PC-3 (cell line): ENCODE measurements at regions not wholly inside any gene's neighbourhood (a gene's known extent, or its start where the extent isn't known, plus 50 kb on each side); places are given as distances from the start of the nearest gene placed in this dataset.

Experiments used
- ATAC-seq: fragments of 200-7000 bp; cut with Tn5 transposase; 2 replicates; pipeline ENCODE4 v1.9.1; 2020; ENCODE audit warnings: mild to moderate bottlenecking, moderate library complexity
- BruUV-seq: library from RNA; stranded (reverse); fragments of 400-500 nt; replicated peaks from 2 replicates; lab custom pipeline; 2021; lab: Mats Ljungman, UMichigan
- CTCF ChIA-PET: fragments of 300-600 bp; sonication (Branson Sonifier 250); formaldehyde crosslinking; loops from one replicate; lab custom pipeline; 2022; ENCODE audit warnings: antibody characterized with exemption; lab: Charles Lee
- POLR2A ChIA-PET: fragments of 300-600 bp; sonication (Branson Sonifier 250); formaldehyde crosslinking; loops from one replicate; lab custom pipeline; 2022; ENCODE audit warnings: antibody characterized with exemption; ENCODE audit not compliant: unreplicated experiment; lab: Charles Lee
- DNase-seq: peaks from one replicate; pipeline ENCODE4 v3.0.0-alpha.2; 2015
- H2AFZ ChIP-seq: fragments of 300-600 bp; sonication (generic); 2 replicates; pipeline ENCODE4 v1.6.0; 2016; ENCODE audit warnings: antibody characterized with exemption, low read length
- H3F3A ChIP-seq: fragments of 300-600 bp; sonication (generic); one replicate; pipeline ENCODE4 v1.6.0; 2017; ENCODE audit warnings: antibody characterized with exemption, low read length, control low read depth, mild to moderate bottlenecking; ENCODE audit not compliant: unreplicated experiment
- H3K27ac ChIP-seq: fragments of 300-600 bp; sonication (generic); 2 replicates; pipeline ENCODE4 v1.5.1; 2016; ENCODE audit warnings: mild to moderate bottlenecking, low read length
- H3K27me3 ChIP-seq: fragments of 300-600 bp; sonication (generic); 2 replicates; pipeline ENCODE4 v1.6.1; 2016; ENCODE audit warnings: low read length, mixed read lengths
- H3K36me3 ChIP-seq: fragments of 300-600 bp; sonication (generic); 2 replicates; pipeline ENCODE4 v1.6.1; 2016; ENCODE audit warnings: low read depth, mixed run types, low read length, mixed read lengths
- H3K4me1 ChIP-seq: fragments of 300-600 bp; sonication (generic); 2 replicates; pipeline ENCODE4 v1.5.1; 2016; ENCODE audit warnings: low read length; ENCODE audit not compliant: insufficient read depth
- H3K4me2 ChIP-seq: fragments of 300-600 bp; sonication (generic); 2 replicates; pipeline ENCODE4 v1.6.0; 2016; ENCODE audit warnings: low read length
- H3K4me3 ChIP-seq: fragments of 300-600 bp; sonication (generic); 2 replicates; pipeline ENCODE4 v1.5.1; 2016; ENCODE audit warnings: mild to moderate bottlenecking, low read length, mixed read lengths
- H3K79me2 ChIP-seq: fragments of 300-600 bp; sonication (generic); 2 replicates; pipeline ENCODE4 v1.6.1; 2017; ENCODE audit warnings: low read length, mixed read lengths
- H3K9ac ChIP-seq: fragments of 300-600 bp; sonication (generic); 2 replicates; pipeline ENCODE4 v1.6.0; 2016; ENCODE audit warnings: mild to moderate bottlenecking, low read length
- H3K9me2 ChIP-seq: fragments of 300-600 bp; sonication (generic); replicated peaks from 2 replicates; pipeline ENCODE4 v1.6.1; 2016; ENCODE audit warnings: mixed run types, low read length, mixed read lengths
- H3K9me3 ChIP-seq: fragments of 300-600 bp; sonication (generic); 2 replicates; pipeline ENCODE4 v1.6.1; 2016; ENCODE audit warnings: low read length, mixed read lengths
- H4K20me1 ChIP-seq: fragments of 300-600 bp; sonication (generic); 2 replicates; pipeline ENCODE4 v1.6.1; 2016; ENCODE audit warnings: low read length, mixed read lengths
- CTCF ChIP-seq: fragments of 300-600 bp; sonication (generic); conservative IDR thresholded peaks from 2 replicates; pipeline ENCODE4 v1.5.1; 2017; ENCODE audit warnings: antibody characterized with exemption, low read depth, mild to moderate bottlenecking, low read length
- EZH2 ChIP-seq: fragments of 300-600 bp; sonication (generic); IDR thresholded peaks from one replicate; pipeline ENCODE4 v1.6.1; 2017; ENCODE audit warnings: antibody characterized with exemption, mild to moderate bottlenecking, low read length; ENCODE audit not compliant: unreplicated experiment
- EZH2phosphoT487 ChIP-seq: fragments of 300-600 bp; sonication (generic); IDR thresholded peaks from 2 replicates; pipeline ENCODE4 v1.6.1; 2018; ENCODE audit warnings: mild to moderate bottlenecking, antibody characterized with exemption, low read length, borderline replicate concordance
- intact Hi-C: fragments of 100-400 bp; cut with micrococcal nuclease; formaldehyde crosslinking; loops from 2 replicates; pipeline ENCODE4 v1.9.0; 2023

- no peaks in the 10 kb centered on the region for H3K9me3 ChIP-seq
- H3K9ac ChIP-seq: no peak overlapping the region
- BruUV-seq: no TSS peak
- ChIA-PET CTCF (no interaction called here), POLR2A (no interaction called here)
- H3K27ac ChIP-seq: no peak overlapping the region
- H4K20me1 ChIP-seq: no peaks in the 10 kb centered on the region
- H3K4me2 ChIP-seq: no peak overlapping the region
- H3K9me2 ChIP-seq: 0 out of 2 replicates have a peak, but pooled peaks cover 5% of the 10 kb centered on the region
- H2AFZ ChIP-seq: no peak overlapping the region
- ATAC-seq (no peak), DNase-seq (no peak)
- TF ChIP-seq EZH2: no peak
- no peak for TF ChIP-seq CTCF
- TF ChIP-seq EZH2phosphoT487: no peak
- no peak overlapping the region for H3K4me3 ChIP-seq
- no peaks in the 10 kb centered on the region for H3F3A ChIP-seq
- H3K27me3 ChIP-seq: peaks cover 75% of the 10 kb centered on the region
- intact Hi-C loops: no loop called here
- H3K79me2 ChIP-seq: no peaks in the 10 kb centered on the region
- no peaks in the 10 kb centered on the region for H3K4me1 ChIP-seq
- H3K36me3 ChIP-seq: no peaks in the 10 kb centered on the region
Measured at GRCh38 chr14:56044196-56044595, 74.0 kb upstream of the PELI2 start.

GRCh38 chr14:56046546-56046945 lies 71.7 kb upstream of the PELI2 start:
- ATAC-seq (no peak), DNase-seq (no peak)
- peaks cover 87% of the 10 kb centered on the region for H3K27me3 ChIP-seq
- no peaks in the 10 kb centered on the region for H3K9me3 ChIP-seq
- intact Hi-C loops: no loop called here
- BruUV-seq: no TSS peak
- H2AFZ ChIP-seq: no peak overlapping the region
- no peak overlapping the region for H3K9ac ChIP-seq
- no peak overlapping the region for H3K4me3 ChIP-seq
- H3K36me3 ChIP-seq: no peaks in the 10 kb centered on the region
- no peaks in the 10 kb centered on the region for H3K4me1 ChIP-seq
- TF ChIP-seq EZH2 (no peak), CTCF (no peak), EZH2phosphoT487 (no peak)
- H3F3A ChIP-seq: no peaks in the 10 kb centered on the region
- ChIA-PET POLR2A (interaction anchor here (0.6 kb wide), 1 partner anchor 141 kb away, joined by 4 read pairs; no protein-coding TSS in a partner anchor), CTCF (no interaction called here)
- no peak overlapping the region for H3K27ac ChIP-seq
- 0 out of 2 replicates have a peak, but pooled peaks cover 5% of the 10 kb centered on the region for H3K9me2 ChIP-seq
- no peaks in the 10 kb centered on the region for H4K20me1 ChIP-seq
- no peaks in the 10 kb centered on the region for H3K79me2 ChIP-seq
- H3K4me2 ChIP-seq: no peak overlapping the region

DNA sequence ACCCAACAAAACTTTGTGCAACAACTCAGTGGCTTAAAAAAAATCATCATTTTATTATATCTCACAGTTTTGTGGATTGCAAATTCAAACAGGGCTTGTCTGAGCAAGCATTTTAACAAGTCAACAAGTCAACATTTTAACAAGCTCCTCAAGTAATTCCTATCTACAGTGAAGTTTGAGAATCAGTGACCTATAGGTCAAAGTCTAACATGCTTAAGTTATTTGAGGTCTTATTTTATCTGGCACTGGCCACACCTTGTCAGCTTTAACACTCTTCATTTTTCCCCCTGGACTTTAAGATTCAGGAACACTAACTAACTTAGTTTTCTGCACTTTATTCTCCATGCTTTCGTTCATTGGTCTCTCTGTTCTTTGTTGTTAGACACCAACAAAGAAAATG lies 71.2 kb upstream of the PELI2 start:
- Histone ChIP-seq H2AFZ (no peak overlapping the region), H3K27me3 (peaks cover 87% of the 10 kb centered on the region), H3F3A (no peaks in the 10 kb centered on the region), H3K36me3 (no peaks in the 10 kb centered on the region), H4K20me1 (no peaks in the 10 kb centered on the region), H3K9me3 (no peaks in the 10 kb centered on the region), H3K9ac (no peak overlapping the region), H3K4me3 (no peak overlapping the region), H3K4me1 (no peaks in the 10 kb centered on the region), H3K9me2 (0 out of 2 replicates have a peak, but pooled peaks cover 5% of the 10 kb centered on the region), H3K4me2 (no peak overlapping the region), H3K79me2 (no peaks in the 10 kb centered on the region), H3K27ac (no peak overlapping the region)
- CTCF ChIA-PET: interaction anchor here (0.7 kb wide), 1 partner anchor 630 kb away, joined by 3 read pairs; no protein-coding TSS in a partner anchor
- DNase-seq: no peak
- BruUV-seq: no TSS peak
- POLR2A ChIA-PET: interaction anchor here (0.6 kb wide), 1 partner anchor 141 kb away, joined by 4 read pairs; no protein-coding TSS in a partner anchor
- ATAC-seq: no peak
- no peak for TF ChIP-seq EZH2phosphoT487
- TF ChIP-seq EZH2: no peak
- no peak for TF ChIP-seq CTCF
- intact Hi-C loops: no loop called here
